Transverse colon (tissue), 4 donors: ENCODE measurements at regions not wholly inside any gene's neighbourhood (a gene's known extent, or its start where the extent isn't known, plus 50 kb on each side); places are given as distances from the start of the nearest gene placed in this dataset.
A peak's percentile ranks its signal among the peaks of the same experiment; 100 is the strongest.
"Not testable (repeated sequence)": the region's sequence is repeated elsewhere in the genome, so short reads cannot be mapped to it uniquely, and the experiment has no call there.

ENCODE experiments used
- DNase-seq: peaks from one replicate; pipeline ENCODE4 v3.0.0-alpha.2; 2019
- H3K27ac ChIP-seq, 4 donors: fragments of 200-600 bp; sonication (generic); 2 replicates each; pipeline ENCODE4 v1.5.1; 2016 to 2018; ENCODE audit warnings: inconsistent platforms in 4 of 4
- H3K27me3 ChIP-seq: fragments of 200-600 bp; sonication (generic); 2 replicates; pipeline ENCODE4 v1.5.1; 2017; ENCODE audit warnings: inconsistent platforms
- H3K36me3 ChIP-seq, 4 donors: fragments of 200-600 bp; sonication (generic); 2 replicates each; pipeline ENCODE4 v1.5.1; 2017 to 2019; ENCODE audit warnings: inconsistent platforms in 4 of 4
- H3K4me1 ChIP-seq, 4 donors: fragments of 200-600 bp; sonication (generic); 2 replicates each; pipeline ENCODE4 v1.5.1; 2017 to 2020; ENCODE audit warnings: inconsistent platforms in 4 of 4
- H3K4me3 ChIP-seq, 4 donors: fragments of 200-600 bp; sonication (generic); 1 replicate in 1 of 4; 2 replicates in 3 of 4; pipeline versions ENCODE4 v1.5.1 to v1.6.1; 2017 to 2019; ENCODE audit warnings: inconsistent platforms in 4 of 4
- H3K9me3 ChIP-seq, 2 donors: fragments of 200-600 bp; sonication (generic); 2 replicates each; pipeline ENCODE4 v1.5.1; 2017 to 2019; ENCODE audit warnings: inconsistent platforms in 2 of 2
- WGBS, 2 donors: methylation state at CpG; one replicate each; pipeline ENCODE4 v1.1.5; 2018; ENCODE audit warnings: low coverage in 1 of 2; 5-methylcytosine and 5-hydroxymethylcytosine counted together
- in situ Hi-C, 4 donors: fragments of 200-750 bp; cut with MboI; loops; one replicate each; pipeline versions ENCODE4 v1.15.0 to v1.15.1; 2017; ENCODE audit warnings: low sequenced_read_pairs in 3 of 4, low pct_ligation_motif_present in 1 of 4, low pct_unique_long_range_greater_than_20kb in 1 of 4
- intact Hi-C: fragments of 100-400 bp; cut with DNase I; formaldehyde crosslinking; loops from one replicate; pipeline ENCODE4 v1.15.1; 2023; ENCODE audit warnings: low total_unique reads

- intact Hi-C loops, H3K4me3 ChIP-seq, H3K4me1 ChIP-seq, H3K27me3 ChIP-seq, H3K9me3 ChIP-seq, H3K36me3 ChIP-seq, in situ Hi-C loops, H3K27ac ChIP-seq, DNase-seq: not testable (repeated sequence)
- WGBS, 2 donors: 78 to 88% methylated on average over 1 of the region's 5 CpGs
Observed at GRCh38 chr1:243074224-243074623, 180.9 kb downstream of the CEP170 start.

GRCh38 chr1:243067056-243067455 lies 188.0 kb downstream of the CEP170 start:
- H3K4me1 ChIP-seq, in situ Hi-C loops, H3K9me3 ChIP-seq, H3K4me3 ChIP-seq, intact Hi-C loops, H3K27ac ChIP-seq, H3K36me3 ChIP-seq, H3K27me3 ChIP-seq, DNase-seq: not testable (repeated sequence)
- 100% methylated on average over 4 of the region's 7 CpGs; no CpG with 5 or more reads in 1 of the 2 donors for WGBS, 2 donors

- H3K27me3 ChIP-seq, in situ Hi-C loops, H3K4me1 ChIP-seq, DNase-seq, intact Hi-C loops, H3K36me3 ChIP-seq, H3K4me3 ChIP-seq, H3K9me3 ChIP-seq, H3K27ac ChIP-seq: not testable (repeated sequence)
- WGBS, 2 donors: 55% methylated on average over 4 of the region's 6 CpGs; no CpG with 5 or more reads in 1 of the 2 donors
Observed at GRCh38 chr1:243061965-243062364, 193.1 kb downstream of the CEP170 start.

- 90% methylated on average over 22 of the region's 22 CpGs; no CpG with 5 or more reads in 1 of the 2 donors for WGBS, 2 donors
Observed at GRCh38 chr1:243055510-243055909, 199.6 kb downstream of the CEP170 start.

GRCh38 chr1:243055091-243055490 lies 200.0 kb downstream of the CEP170 start:
- in situ Hi-C loops, H3K9me3 ChIP-seq, H3K36me3 ChIP-seq, H3K27ac ChIP-seq, H3K4me1 ChIP-seq, DNase-seq, H3K4me3 ChIP-seq, intact Hi-C loops, H3K27me3 ChIP-seq: not testable (repeated sequence)
- 88 to 100% methylated on average over 4 to 14 of the region's 14 CpGs for WGBS, 2 donors

More at GRCh38 chr1:243055510-243055909, 199.6 kb downstream of the CEP170 start:
- H3K27ac ChIP-seq, H3K27me3 ChIP-seq, DNase-seq, H3K36me3 ChIP-seq, in situ Hi-C loops, intact Hi-C loops, H3K9me3 ChIP-seq, H3K4me1 ChIP-seq, H3K4me3 ChIP-seq: not testable (repeated sequence)

- intact Hi-C loops, DNase-seq, H3K27ac ChIP-seq, in situ Hi-C loops, H3K9me3 ChIP-seq, H3K4me3 ChIP-seq, H3K27me3 ChIP-seq, H3K4me1 ChIP-seq, H3K36me3 ChIP-seq: not testable (repeated sequence)
- WGBS, 2 donors: 95% methylated on average over 10 of the region's 20 CpGs; no CpG with 5 or more reads in 1 of the 2 donors
Observed at GRCh38 chr1:243054681-243055080, 200.4 kb downstream of the CEP170 start.

- H3K9me3 ChIP-seq, in situ Hi-C loops, H3K36me3 ChIP-seq, intact Hi-C loops, H3K4me3 ChIP-seq, H3K4me1 ChIP-seq, H3K27me3 ChIP-seq, DNase-seq, H3K27ac ChIP-seq: not testable (repeated sequence)
- 90% methylated on average over 1 of the region's 7 CpGs; no CpG with 5 or more reads in 1 of the 2 donors for WGBS, 2 donors
Observed at GRCh38 chr1:243053048-243053447, 202.0 kb downstream of the CEP170 start.

GRCh38 chr1:243050613-243051012 lies 204.5 kb downstream of the CEP170 start:
- DNase-seq, H3K27ac ChIP-seq, H3K36me3 ChIP-seq, in situ Hi-C loops, H3K4me1 ChIP-seq, intact Hi-C loops, H3K27me3 ChIP-seq, H3K9me3 ChIP-seq, H3K4me3 ChIP-seq: not testable (repeated sequence)
- WGBS, 2 donors: 80% methylated on average over 2 of the region's 9 CpGs; no CpG with 5 or more reads in 1 of the 2 donors

- 78% methylated on average over 8 of the region's 14 CpGs; no CpG with 5 or more reads in 1 of the 2 donors for WGBS, 2 donors
- H3K27me3 ChIP-seq, DNase-seq, H3K4me1 ChIP-seq, in situ Hi-C loops, intact Hi-C loops, H3K9me3 ChIP-seq, H3K36me3 ChIP-seq, H3K4me3 ChIP-seq, H3K27ac ChIP-seq: not testable (repeated sequence)
Observed at GRCh38 chr1:243049716-243050115, 205.4 kb downstream of the CEP170 start.

GRCh38 chr1:243021365-243021764 lies 233.7 kb downstream of the CEP170 start:
- H3K4me3 ChIP-seq, intact Hi-C loops, in situ Hi-C loops, H3K9me3 ChIP-seq, DNase-seq, H3K27ac ChIP-seq, H3K27me3 ChIP-seq, H3K36me3 ChIP-seq, H3K4me1 ChIP-seq: not testable (repeated sequence)
- WGBS, 2 donors: 54 to 60% methylated on average over 2 to 4 of the region's 4 CpGs

GRCh38 chr1:243019030-243019635 lies 235.9 kb downstream of the CEP170 start:
- in situ Hi-C loops, H3K27me3 ChIP-seq, H3K4me3 ChIP-seq, H3K36me3 ChIP-seq, H3K9me3 ChIP-seq, intact Hi-C loops, H3K4me1 ChIP-seq, H3K27ac ChIP-seq: not testable (repeated sequence)
- peak; percentile 38 for DNase-seq
- 6% methylated on average over 1 of the region's 1 CpG; no CpG with 5 or more reads in 1 of the 2 donors for WGBS, 2 donors
